PFSK-1 (cell line): ENCODE measurements at regions not wholly inside any gene's neighbourhood (a gene's known extent, or its start where the extent isn't known, plus 50 kb on each side); places are given as distances from the start of the nearest gene placed in this dataset.

Source experiments
- POLR2AphosphoS5 ChIP-seq: IDR thresholded peaks from 2 replicates; pipeline ENCODE4 v1.6.1; 2012; ENCODE audit warnings: low read depth, mild to moderate bottlenecking, control low read depth, low read length, moderate library complexity
- TAF1 ChIP-seq: IDR thresholded peaks from 2 replicates; pipeline ENCODE4 v1.6.1; 2012; ENCODE audit warnings: low read length, control low read depth, borderline replicate concordance; ENCODE audit not compliant: insufficient read depth
- TF ChIP-seq, protein P1 (sequence below), 2 experiments: IDR thresholded peaks; 2 replicates each; pipeline versions ENCODE4 v1.6.1 to v1.8.0; 2011 to 2012; ENCODE audit warnings: low read depth in 2 of 2, low read length in 2 of 2, control low read depth in 1 of 2, inconsistent platforms in 1 of 2, mild to moderate bottlenecking in 1 of 2, moderate library complexity in 1 of 2; ENCODE audit not compliant: insufficient read depth in 1 of 2

GRCh38 chr13:37375071-37375470 lies 223.5 kb downstream of the POSTN start:
- TF ChIP-seq POLR2AphosphoS5 (no peak), TAF1 (no peak)
- TF ChIP-seq, protein P1, sequence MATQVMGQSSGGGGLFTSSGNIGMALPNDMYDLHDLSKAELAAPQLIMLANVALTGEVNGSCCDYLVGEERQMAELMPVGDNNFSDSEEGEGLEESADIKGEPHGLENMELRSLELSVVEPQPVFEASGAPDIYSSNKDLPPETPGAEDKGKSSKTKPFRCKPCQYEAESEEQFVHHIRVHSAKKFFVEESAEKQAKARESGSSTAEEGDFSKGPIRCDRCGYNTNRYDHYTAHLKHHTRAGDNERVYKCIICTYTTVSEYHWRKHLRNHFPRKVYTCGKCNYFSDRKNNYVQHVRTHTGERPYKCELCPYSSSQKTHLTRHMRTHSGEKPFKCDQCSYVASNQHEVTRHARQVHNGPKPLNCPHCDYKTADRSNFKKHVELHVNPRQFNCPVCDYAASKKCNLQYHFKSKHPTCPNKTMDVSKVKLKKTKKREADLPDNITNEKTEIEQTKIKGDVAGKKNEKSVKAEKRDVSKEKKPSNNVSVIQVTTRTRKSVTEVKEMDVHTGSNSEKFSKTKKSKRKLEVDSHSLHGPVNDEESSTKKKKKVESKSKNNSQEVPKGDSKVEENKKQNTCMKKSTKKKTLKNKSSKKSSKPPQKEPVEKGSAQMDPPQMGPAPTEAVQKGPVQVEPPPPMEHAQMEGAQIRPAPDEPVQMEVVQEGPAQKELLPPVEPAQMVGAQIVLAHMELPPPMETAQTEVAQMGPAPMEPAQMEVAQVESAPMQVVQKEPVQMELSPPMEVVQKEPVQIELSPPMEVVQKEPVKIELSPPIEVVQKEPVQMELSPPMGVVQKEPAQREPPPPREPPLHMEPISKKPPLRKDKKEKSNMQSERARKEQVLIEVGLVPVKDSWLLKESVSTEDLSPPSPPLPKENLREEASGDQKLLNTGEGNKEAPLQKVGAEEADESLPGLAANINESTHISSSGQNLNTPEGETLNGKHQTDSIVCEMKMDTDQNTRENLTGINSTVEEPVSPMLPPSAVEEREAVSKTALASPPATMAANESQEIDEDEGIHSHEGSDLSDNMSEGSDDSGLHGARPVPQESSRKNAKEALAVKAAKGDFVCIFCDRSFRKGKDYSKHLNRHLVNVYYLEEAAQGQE (IDR thresholded peaks at IDR 0.05; ENCODE audit: insufficient read depth in 1 of 2, low read depth in 2 of 2, low read length in 2 of 2) = no peak
